IMR-90 (cell line): ENCODE measurements at regions not wholly inside any gene's neighbourhood (a gene's known extent, or its start where the extent isn't known, plus 50 kb on each side); places are given as distances from the start of the nearest gene placed in this dataset.

Experiments used
- ATAC-seq: fragments of 200-7000 bp; cut with Tn5 transposase; 2 replicates; pipeline ENCODE4 v1.9.1; 2020; ENCODE audit warnings: low read depth, mild to moderate bottlenecking, moderate library complexity
- BruUV-seq: library from RNA; stranded (reverse); fragments of 400-500 nt; replicated peaks from 2 replicates; lab custom pipeline; 2021; lab: Mats Ljungman, UMichigan
- CTCF ChIA-PET: fragments of 300-600 bp; formaldehyde crosslinking; extraction: SDS; loops from one replicate; lab custom pipeline; 2021; ENCODE audit warnings: antibody characterized with exemption; lab: Yijun Ruan, JAX
- POLR2A ChIA-PET: fragments of 300-600 bp; sonication (Branson Sonifier 250); formaldehyde crosslinking; loops from one replicate; lab custom pipeline; 2022; ENCODE audit warnings: antibody characterized with exemption; ENCODE audit not compliant: unreplicated experiment; lab: Charles Lee
- DNase-seq: peaks from one replicate; pipeline ENCODE4 v3.0.0; 2013
- H2AFZ ChIP-seq: replicated peaks from 2 replicates; pipeline ENCODE3; 2013; ENCODE audit warnings: low read length, mild to moderate bottlenecking; ENCODE audit not compliant: poor library complexity
- H2AK5ac ChIP-seq: 2 replicates; pipeline ENCODE4 v1.6.1; 2013; ENCODE audit warnings: low read depth, low read length, inconsistent platforms
- H2AK9ac ChIP-seq: replicated peaks from 2 replicates; pipeline ENCODE3; 2013; ENCODE audit warnings: mild to moderate bottlenecking, low read depth, low read length, moderate library complexity; ENCODE audit not compliant: poor library complexity
- H2BK120ac ChIP-seq: 2 replicates; pipeline ENCODE4 v1.6.1; 2013; ENCODE audit warnings: low read depth, low read length, inconsistent platforms
- H2BK15ac ChIP-seq: 3 replicates; pipeline ENCODE4 v1.6.1; 2013; ENCODE audit warnings: low read depth, low read length, inconsistent platforms
- H2BK20ac ChIP-seq: 2 replicates; pipeline ENCODE4 v1.6.1; 2013; ENCODE audit warnings: low read depth, mild to moderate bottlenecking, inconsistent platforms, low read length, moderate library complexity
- H2BK5ac ChIP-seq: 2 replicates; pipeline ENCODE4 v1.6.1; 2013; ENCODE audit warnings: mild to moderate bottlenecking, low read depth, low read length, inconsistent platforms; ENCODE audit not compliant: poor library complexity, severe bottlenecking
- H3K14ac ChIP-seq: replicated peaks from 2 replicates; pipeline ENCODE4 v1.6.1; 2013; ENCODE audit warnings: low read depth, low read length, inconsistent platforms
- H3K18ac ChIP-seq: 2 replicates; pipeline ENCODE4 v1.6.1; 2013; ENCODE audit warnings: low read depth, low read length, control low read depth
- H3K23ac ChIP-seq: 2 replicates; pipeline ENCODE4 v1.6.1; 2013; ENCODE audit warnings: low read depth, low read length, inconsistent platforms
- H3K27ac ChIP-seq: 2 replicates; pipeline ENCODE4 v1.5.1; 2013; ENCODE audit warnings: mild to moderate bottlenecking, control low read depth, low read length; ENCODE audit not compliant: insufficient read depth
- H3K27me3 ChIP-seq: 2 replicates; pipeline ENCODE4 v1.6.1; 2013; ENCODE audit warnings: low read length; ENCODE audit not compliant: control insufficient read depth, insufficient read depth
- H3K36me3 ChIP-seq: 2 replicates; pipeline ENCODE4 v1.6.1; 2013; ENCODE audit warnings: low read length, mixed read lengths; ENCODE audit not compliant: control insufficient read depth, insufficient read depth
- H3K4ac ChIP-seq: 2 replicates; pipeline ENCODE4 v1.6.1; 2013; ENCODE audit warnings: low read depth, low read length, inconsistent platforms
- H3K4me1 ChIP-seq: 2 replicates; pipeline ENCODE4 v1.6.1; 2013; ENCODE audit warnings: low read length, mixed read lengths; ENCODE audit not compliant: control insufficient read depth, insufficient read depth
- H3K4me2 ChIP-seq: 2 replicates; pipeline ENCODE4 v1.6.1; 2013; ENCODE audit warnings: low read depth, mild to moderate bottlenecking, control low read depth, low read length, moderate library complexity
- H3K4me3 ChIP-seq: 2 replicates; pipeline ENCODE4 v1.5.1; 2013; ENCODE audit warnings: low read depth, mild to moderate bottlenecking, control low read depth, low read length, moderate library complexity; ENCODE audit not compliant: insufficient read depth
- H3K56ac ChIP-seq: 2 replicates; pipeline ENCODE4 v1.6.1; 2013; ENCODE audit warnings: low read length, inconsistent platforms; ENCODE audit not compliant: insufficient read depth; ENCODE audit errors: extremely low read depth
- H3K79me1 ChIP-seq, 2 experiments: 2 replicates each; pipeline ENCODE4 v1.6.1; 2013; ENCODE audit warnings: low read length in 2 of 2, inconsistent platforms in 1 of 2, low read depth in 1 of 2
- H3K9ac ChIP-seq: 2 replicates; pipeline ENCODE4 v1.6.1; 2013; ENCODE audit warnings: low read depth, low read length, control low read depth
- H3K9me1 ChIP-seq: 2 replicates; pipeline ENCODE4 v1.6.1; 2013; ENCODE audit warnings: low read length, inconsistent platforms; ENCODE audit not compliant: insufficient read depth
- H3K9me3 ChIP-seq: 2 replicates; pipeline ENCODE4 v1.6.1; 2013; ENCODE audit warnings: low read length; ENCODE audit not compliant: control insufficient read depth, insufficient read depth
- H4K20me1 ChIP-seq: 2 replicates; pipeline ENCODE4 v1.6.1; 2013; ENCODE audit warnings: low read length, inconsistent platforms; ENCODE audit not compliant: insufficient read depth
- H4K5ac ChIP-seq: 2 replicates; pipeline ENCODE4 v1.6.1; 2013; ENCODE audit warnings: mild to moderate bottlenecking, low read depth, low read length, control low read depth
- H4K8ac ChIP-seq, 2 experiments: 2 replicates each; pipeline ENCODE4 v1.6.1; 2013; ENCODE audit warnings: low read depth in 2 of 2, low read length in 2 of 2, control low read depth in 1 of 2, inconsistent platforms in 1 of 2
- H4K91ac ChIP-seq: 2 replicates; pipeline ENCODE4 v1.6.1; 2013; ENCODE audit warnings: low read depth, low read length, inconsistent platforms; ENCODE audit not compliant: insufficient read depth
- BHLHE40 ChIP-seq: fragments of 150-350 bp; IDR thresholded peaks from 2 replicates; pipeline ENCODE4 v1.6.1; 2016; ENCODE audit warnings: mild to moderate bottlenecking, low read depth, low read length
- CEBPB ChIP-seq: IDR thresholded peaks from 2 replicates; pipeline ENCODE4 v1.6.1; 2012; ENCODE audit warnings: low read depth, low read length, improper control_type of control experiment
- MAZ ChIP-seq: IDR thresholded peaks from 2 replicates; pipeline ENCODE4 v1.6.1; 2012; ENCODE audit warnings: low read depth, mild to moderate bottlenecking, low read length, improper control_type of control experiment, moderate library complexity, borderline replicate concordance
- MXI1 ChIP-seq: IDR thresholded peaks from 2 replicates; pipeline ENCODE4 v1.6.1; 2012; ENCODE audit warnings: low read depth, mild to moderate bottlenecking, low read length, moderate library complexity, borderline replicate concordance
- NFE2L2 ChIP-seq: fragments of 150-350 bp; IDR thresholded peaks from 2 replicates; pipeline ENCODE4 v1.6.1; 2016; ENCODE audit warnings: low read depth, mild to moderate bottlenecking, low read length
- RAD21 ChIP-seq: IDR thresholded peaks from 2 replicates; pipeline ENCODE4 v1.6.1; 2012; ENCODE audit warnings: low read length, improper control_type of control experiment
- RCOR1 ChIP-seq: IDR thresholded peaks from 2 replicates; pipeline ENCODE4 v1.6.1; 2012; ENCODE audit warnings: mild to moderate bottlenecking, low read length, improper control_type of control experiment; ENCODE audit not compliant: insufficient replicate concordance
- WGBS, 2 experiments: methylation state at CpG; one replicate each; pipeline versions ENCODE4 v1.1.5 to v1.1.7; 2013; ENCODE audit warnings: missing lambda C conversion rate in 2 of 2; ENCODE audit not compliant: insufficient read length in 1 of 2; ENCODE audit errors: extremely low coverage in 2 of 2; 5-methylcytosine and 5-hydroxymethylcytosine counted together
- dilution Hi-C: fragments of 300-500 bp; cut with HindIII; formaldehyde crosslinking; loops from one replicate; pipeline ENCODE4 v1.14.3; 2018; ENCODE audit warnings: low sequenced_read_pairs; ENCODE audit not compliant: unreplicated experiment
- in situ Hi-C: fragments of 300-500 bp; cut with MboI; formaldehyde crosslinking; loops from 3 replicates; pipeline ENCODE4 v1.14.3; 2019; ENCODE audit warnings: low sequenced_read_pairs, inconsistent platforms, mixed read lengths
- intact Hi-C: fragments of 100-400 bp; cut with micrococcal nuclease; formaldehyde crosslinking; loops from 2 replicates; pipeline ENCODE4 v1.10.0; 2022
- TF ChIP-seq, protein P1 (sequence below): conservative IDR thresholded peaks from 2 replicates; pipeline ENCODE4 v1.5.1; 2012; ENCODE audit warnings: mild to moderate bottlenecking, low read depth, low read length, improper control_type of control experiment
- TF ChIP-seq, protein P2 (sequence below): fragments of 150-350 bp; IDR thresholded peaks from 2 replicates; pipeline ENCODE4 v1.6.1; 2017; ENCODE audit warnings: mild to moderate bottlenecking, antibody characterized with exemption, low read length, low read depth

DNA sequence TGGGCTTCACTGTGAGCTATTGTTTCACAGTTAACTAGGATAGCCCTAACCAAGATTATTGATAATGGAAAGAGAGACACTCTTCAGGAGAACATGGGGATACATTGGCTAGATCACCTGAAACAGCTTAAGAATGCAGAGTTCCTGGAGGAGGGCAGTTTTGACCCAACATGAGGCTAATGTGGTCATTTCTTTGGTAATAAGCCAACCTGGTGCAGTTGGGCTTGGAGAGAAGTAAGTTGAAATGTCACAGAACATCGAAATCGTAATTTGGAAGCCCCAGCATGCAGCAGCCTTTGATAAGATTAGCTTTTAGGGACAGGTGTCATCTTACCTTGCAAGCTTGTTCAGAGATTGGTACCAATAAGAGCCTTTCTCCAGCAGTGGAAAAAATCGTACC is 556.6 kb upstream of the GOT2 start:
- Histone ChIP-seq H2BK20ac (no peak overlapping the region), H2AFZ (no peak overlapping the region), H4K20me1 (no peaks in the 10 kb centered on the region), H3K56ac (no peak overlapping the region), H3K36me3 (no peaks in the 10 kb centered on the region), H2AK9ac (no peak overlapping the region), H3K4me2 (no peak overlapping the region), H3K4ac (no peak overlapping the region), H3K4me1 (no peaks in the 10 kb centered on the region), H4K91ac (no peak overlapping the region), H2BK5ac (no peak overlapping the region), H3K23ac (no peak overlapping the region), H4K5ac (no peak overlapping the region), H3K4me3 (no peak overlapping the region), H3K18ac (no peak overlapping the region), H4K8ac (no peak overlapping the region), H2BK120ac (no peak overlapping the region), H2BK15ac (no peak overlapping the region), H2AK5ac (no peak overlapping the region), H3K9me1 (no peaks in the 10 kb centered on the region), H3K9me3 (no peaks in the 10 kb centered on the region), H3K79me1 (no peaks in the 10 kb centered on the region), H3K9ac (no peak overlapping the region), H3K14ac (no peak overlapping the region), H3K27me3 (no peaks in the 10 kb centered on the region), H3K27ac (no peak overlapping the region)
- CTCF ChIA-PET: no interaction called here
- ATAC-seq: no peak
- no TSS peak for BruUV-seq
- dilution Hi-C loops: no loop called here
- DNase-seq: no peak
- POLR2A ChIA-PET: no interaction called here
- in situ Hi-C loops: no loop called here
- TF ChIP-seq BHLHE40 (no peak), MAZ (no peak), CEBPB (no peak), RAD21 (no peak), MXI1 (no peak), RCOR1 (no peak), NFE2L2 (no peak)
- TF ChIP-seq, protein P1, sequence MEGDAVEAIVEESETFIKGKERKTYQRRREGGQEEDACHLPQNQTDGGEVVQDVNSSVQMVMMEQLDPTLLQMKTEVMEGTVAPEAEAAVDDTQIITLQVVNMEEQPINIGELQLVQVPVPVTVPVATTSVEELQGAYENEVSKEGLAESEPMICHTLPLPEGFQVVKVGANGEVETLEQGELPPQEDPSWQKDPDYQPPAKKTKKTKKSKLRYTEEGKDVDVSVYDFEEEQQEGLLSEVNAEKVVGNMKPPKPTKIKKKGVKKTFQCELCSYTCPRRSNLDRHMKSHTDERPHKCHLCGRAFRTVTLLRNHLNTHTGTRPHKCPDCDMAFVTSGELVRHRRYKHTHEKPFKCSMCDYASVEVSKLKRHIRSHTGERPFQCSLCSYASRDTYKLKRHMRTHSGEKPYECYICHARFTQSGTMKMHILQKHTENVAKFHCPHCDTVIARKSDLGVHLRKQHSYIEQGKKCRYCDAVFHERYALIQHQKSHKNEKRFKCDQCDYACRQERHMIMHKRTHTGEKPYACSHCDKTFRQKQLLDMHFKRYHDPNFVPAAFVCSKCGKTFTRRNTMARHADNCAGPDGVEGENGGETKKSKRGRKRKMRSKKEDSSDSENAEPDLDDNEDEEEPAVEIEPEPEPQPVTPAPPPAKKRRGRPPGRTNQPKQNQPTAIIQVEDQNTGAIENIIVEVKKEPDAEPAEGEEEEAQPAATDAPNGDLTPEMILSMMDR: no peak
- TF ChIP-seq, protein P2, sequence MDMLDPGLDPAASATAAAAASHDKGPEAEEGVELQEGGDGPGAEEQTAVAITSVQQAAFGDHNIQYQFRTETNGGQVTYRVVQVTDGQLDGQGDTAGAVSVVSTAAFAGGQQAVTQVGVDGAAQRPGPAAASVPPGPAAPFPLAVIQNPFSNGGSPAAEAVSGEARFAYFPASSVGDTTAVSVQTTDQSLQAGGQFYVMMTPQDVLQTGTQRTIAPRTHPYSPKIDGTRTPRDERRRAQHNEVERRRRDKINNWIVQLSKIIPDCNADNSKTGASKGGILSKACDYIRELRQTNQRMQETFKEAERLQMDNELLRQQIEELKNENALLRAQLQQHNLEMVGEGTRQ: no peak
- intact Hi-C loops: no loop called here
- 69% methylated on average over 2 of the region's 3 CpGs; no CpG with 5 or more reads in 1 of the 2 experiments for WGBS, 2 experiments
